WTC11 (cell line): ENCODE measurements at regions not wholly inside any gene's neighbourhood (a gene's known extent, or its start where the extent isn't known, plus 50 kb on each side); places are given as distances from the start of the nearest gene placed in this dataset.

Source experiments
- ATAC-seq: fragments of 200-7000 bp; cut with Tn5 transposase; 2 replicates; pipeline ENCODE4 v1.10.0; 2021; ENCODE audit warnings: mild to moderate bottlenecking, moderate library complexity
- CTCF ChIA-PET: fragments of 300-600 bp; sonication (Branson Sonifier 250); formaldehyde crosslinking; loops from one replicate; lab custom pipeline; 2021; ENCODE audit warnings: antibody characterized with exemption; lab: Charles Lee
- POLR2A ChIA-PET: fragments of 350-600 bp; sonication (Branson Sonifier 250); formaldehyde crosslinking; loops from one replicate; lab custom pipeline; 2021; ENCODE audit warnings: antibody characterized with exemption; lab: Charles Lee
- DNase-seq: peaks from one replicate; pipeline ENCODE4 v3.0.0; 2021; ENCODE audit warnings: low spot score
- H3K27ac Mint-ChIP-seq: 2 replicates; pipeline ENCODE4 v1.8.0; 2021; ENCODE audit warnings: mixed read lengths
- H3K27me3 Mint-ChIP-seq: 2 replicates; pipeline ENCODE4 v1.8.0; 2021; ENCODE audit warnings: low read depth, mild to moderate bottlenecking, moderate library complexity, mixed read lengths
- H3K36me3 Mint-ChIP-seq: 2 replicates; pipeline ENCODE4 v1.8.0; 2021; ENCODE audit warnings: mixed read lengths
- H3K4me1 Mint-ChIP-seq: 2 replicates; pipeline ENCODE4 v1.8.0; 2022; ENCODE audit warnings: mixed read lengths
- H3K4me3 Mint-ChIP-seq: 2 replicates; pipeline ENCODE4 v1.8.0; 2021; ENCODE audit warnings: mild to moderate bottlenecking, moderate library complexity, mixed read lengths
- H3K9me3 Mint-ChIP-seq: 2 replicates; pipeline ENCODE4 v1.8.0; 2021; ENCODE audit warnings: mixed read lengths
- EMX1 ChIP-seq: fragments of 250-450 bp; sonication (Bioruptor Pico); IDR thresholded peaks from 2 replicates; pipeline ENCODE4 v1.8.0; 2021; ENCODE audit warnings: mild to moderate bottlenecking
- ERG ChIP-seq: fragments of 250-450 bp; sonication (Bioruptor Pico); IDR thresholded peaks from 2 replicates; pipeline ENCODE4 v1.8.0; 2021; ENCODE audit warnings: mild to moderate bottlenecking
- FOXK1 ChIP-seq: sonication (generic); formaldehyde crosslinking; IDR thresholded peaks from 2 replicates; pipeline ENCODE4 v1.8.0; 2022; ENCODE audit warnings: mild to moderate bottlenecking, moderate library complexity, missing genetic modification reagents
- FOXP4 ChIP-seq: sonication (generic); formaldehyde crosslinking; IDR thresholded peaks from 2 replicates; pipeline ENCODE4 v1.8.0; 2022; ENCODE audit warnings: mild to moderate bottlenecking, missing genetic modification reagents
- JAZF1 ChIP-seq: fragments of 250-450 bp; sonication (Bioruptor Pico); IDR thresholded peaks from 2 replicates; pipeline ENCODE4 v1.9.0; 2021; ENCODE audit warnings: moderate library complexity, mild to moderate bottlenecking, inconsistent platforms
- KAT7 ChIP-seq: sonication (generic); formaldehyde crosslinking; IDR thresholded peaks from 2 replicates; pipeline ENCODE4 v1.8.1; 2023; ENCODE audit warnings: missing genetic modification reagents, mild to moderate bottlenecking, borderline replicate concordance
- NFATC4 ChIP-seq: fragments of 250-450 bp; sonication (Bioruptor Pico); IDR thresholded peaks from 2 replicates; pipeline ENCODE4 v1.9.0; 2021; ENCODE audit warnings: mild to moderate bottlenecking
- PRRX2 ChIP-seq: fragments of 250-450 bp; sonication (Bioruptor Pico); IDR thresholded peaks from 2 replicates; pipeline ENCODE4 v1.8.0; 2021; ENCODE audit warnings: mild to moderate bottlenecking
- RORB ChIP-seq: fragments of 250-450 bp; sonication (Bioruptor Pico); IDR thresholded peaks from 2 replicates; pipeline ENCODE4 v1.9.0; 2021; ENCODE audit warnings: mild to moderate bottlenecking
- SMAD3 ChIP-seq: sonication (generic); formaldehyde crosslinking; IDR thresholded peaks from 2 replicates; pipeline ENCODE4 v1.8.0; 2022; ENCODE audit warnings: missing genetic modification reagents, mild to moderate bottlenecking, borderline replicate concordance
- SP1 ChIP-seq: sonication (generic); formaldehyde crosslinking; conservative IDR thresholded peaks from 2 replicates; pipeline ENCODE4 v1.8.1; 2022; ENCODE audit warnings: missing genetic modification reagents
- USF1 ChIP-seq: sonication (generic); formaldehyde crosslinking; IDR thresholded peaks from 2 replicates; pipeline ENCODE4 v1.8.0; 2022; ENCODE audit warnings: mild to moderate bottlenecking, missing genetic modification reagents
- ZMAT4 ChIP-seq: fragments of 250-450 bp; sonication (Bioruptor Pico); IDR thresholded peaks from 2 replicates; pipeline ENCODE4 v1.9.0; 2021; ENCODE audit warnings: mild to moderate bottlenecking
- ZNF263 ChIP-seq: sonication (generic); formaldehyde crosslinking; IDR thresholded peaks from 2 replicates; pipeline ENCODE4 v1.8.1; 2022; ENCODE audit warnings: low read depth, mild to moderate bottlenecking, moderate library complexity, missing genetic modification reagents
- ZNF416 ChIP-seq: fragments of 250-450 bp; sonication (Bioruptor Pico); IDR thresholded peaks from 2 replicates; pipeline ENCODE4 v1.9.0; 2021; ENCODE audit warnings: mild to moderate bottlenecking, inconsistent platforms
- ZNF512 ChIP-seq: sonication (generic); formaldehyde crosslinking; IDR thresholded peaks from 2 replicates; pipeline ENCODE4 v1.8.1; 2022; ENCODE audit warnings: missing genetic modification reagents, borderline replicate concordance

- Mint-ChIP-seq H3K4me1 (peaks cover 3% of the 10 kb centered on the region; the same call in 1 of the 2 replicates), H3K4me3 (no peak overlapping the region), H3K9me3 (peaks cover 54% of the 10 kb centered on the region), H3K27ac (no peak overlapping the region), H3K27me3 (peaks cover 5% of the 10 kb centered on the region; the same call in 1 of the 2 replicates), H3K36me3 (peaks cover 32% of the 10 kb centered on the region)
- ATAC-seq: no peak
- ChIA-PET POLR2A (no interaction called here), CTCF (interaction anchor here (0.5 kb wide), 1 partner anchor 1809 kb away, joined by 3 read pairs; no protein-coding TSS in a partner anchor)
- TF ChIP-seq NFATC4 (CRISPR knock-in tag) (no peak), ZMAT4 (no peak), FOXP4 (no peak), ERG (CRISPR knock-in tag) (no peak), EMX1 (CRISPR knock-in tag) (no peak), SP1 (CRISPR knock-in tag) (no peak), ZNF263 (CRISPR knock-in tag) (no peak), ZNF416 (CRISPR knock-in tag) (no peak), SMAD3 (CRISPR knock-in tag) (no peak), PRRX2 (CRISPR knock-in tag) (no peak), FOXK1 (CRISPR knock-in tag) (no peak)
- DNase-seq: no peak
These were observed 563.9 kb downstream of the TFAP2A start for GRCh38 chr6:9851006-9851405.

- Mint-ChIP-seq H3K4me1 (peaks cover 10% of the 10 kb centered on the region), H3K27me3 (peaks cover 5% of the 10 kb centered on the region; the same call in 1 of the 2 replicates), H3K36me3 (peaks cover 28% of the 10 kb centered on the region), H3K4me3 (no peak overlapping the region), H3K27ac (no peak overlapping the region), H3K9me3 (peaks cover 42% of the 10 kb centered on the region)
- TF ChIP-seq PRRX2 (CRISPR knock-in tag) (no peak), FOXK1 (CRISPR knock-in tag) (no peak), RORB (CRISPR knock-in tag) (no peak), USF1 (no peak), JAZF1 (CRISPR knock-in tag) (no peak), ZNF512 (CRISPR knock-in tag) (no peak), KAT7 (CRISPR knock-in tag) (no peak), ZMAT4 (no peak)
- CTCF ChIA-PET: no interaction called here
- no peak for DNase-seq
- no peak for ATAC-seq
- POLR2A ChIA-PET: no interaction called here
These were observed 566.8 kb downstream of the TFAP2A start for GRCh38 chr6:9848094-9848493.
